Activated naive CD4-positive, alpha-beta T cell (primary cell): ENCODE measurements at regions not wholly inside any gene's neighbourhood (a gene's known extent, or its start where the extent isn't known, plus 50 kb on each side); places are given as distances from the start of the nearest gene placed in this dataset.

ENCODE experiments used
- DNase-seq, 4 experiments: peaks; one replicate each; lab custom pipeline; 2025; lab: John Stamatoyannopoulos, UW

GRCh38 chr3:194265996-194266964, 84.8 kb downstream of the CPN2 start:
- no peak for DNase-seq

- no peak for DNase-seq
Observed at GRCh38 chr3:194267744-194268653, 83.1 kb downstream of the CPN2 start.

GRCh38 chr3:194268654-194269512, 82.2 kb downstream of the CPN2 start:
- no peak for DNase-seq

GRCh38 chr3:194269610-194270145, 81.5 kb downstream of the CPN2 start:
- no peak for DNase-seq

- no peak for DNase-seq
Observed at GRCh38 chr3:194270627-194271459, 80.3 kb downstream of the CPN2 start.

- no peak for DNase-seq
Observed at GRCh38 chr3:194271460-194272035, 79.6 kb downstream of the CPN2 start.

- DNase-seq: no peak
Observed at GRCh38 chr3:194272221-194272620, 78.9 kb downstream of the CPN2 start.

- no peak for DNase-seq
Observed at GRCh38 chr3:194272861-194273742, 78.0 kb downstream of the CPN2 start.

GRCh38 chr3:194273743-194274310, 77.3 kb downstream of the CPN2 start:
- DNase-seq: no peak

- no peak for DNase-seq
Observed at GRCh38 chr3:194274424-194275085, 76.6 kb downstream of the CPN2 start.

- no peak for DNase-seq
Observed at GRCh38 chr3:194275291-194275690, 75.8 kb downstream of the CPN2 start.

- no peak for DNase-seq
Observed at GRCh38 chr3:194275721-194276120, 75.4 kb downstream of the CPN2 start.

GRCh38 chr3:194276768-194277103, 74.4 kb downstream of the CPN2 start:
- no peak for DNase-seq

GRCh38 chr3:194277104-194277785, 73.9 kb downstream of the CPN2 start:
- no peak for DNase-seq

- no peak for DNase-seq
Observed at GRCh38 chr3:194277786-194278130, 73.4 kb downstream of the CPN2 start.

GRCh38 chr3:194278186-194278845, 72.8 kb downstream of the CPN2 start:
- DNase-seq: no peak

GRCh38 chr3:194279101-194279500, 72.0 kb downstream of the CPN2 start:
- no peak for DNase-seq
